H1 (cell line): ENCODE measurements at regions not wholly inside any gene's neighbourhood (a gene's known extent, or its start where the extent isn't known, plus 50 kb on each side); places are given as distances from the start of the nearest gene placed in this dataset.

Experiments used
- CTCF ChIA-PET: fragments of 300-600 bp; sonication (Branson Sonifier 250); formaldehyde crosslinking; loops from one replicate; lab custom pipeline; 2021; ENCODE audit not compliant: partially characterized antibody; lab: Charles Lee
- POLR2A ChIA-PET: fragments of 300-600 bp; sonication (Branson Sonifier 250); formaldehyde crosslinking; loops from one replicate; lab custom pipeline; 2021; ENCODE audit warnings: inconsistent platforms; ENCODE audit not compliant: partially characterized antibody; lab: Charles Lee
- DNase-seq, 2 experiments: peaks; one replicate each; pipeline versions ENCODE4 v3.0.0 to v3.0.0-alpha.2; 2010 to 2022; ENCODE audit warnings: low spot score in 2 of 2, low read depth in 1 of 2, mixed read lengths in 1 of 2
- FAIRE-seq: peaks from 2 replicates; lab custom pipeline; 2011; peaks lifted over from hg19 to GRCh38; lab: Jason Lieb, UNC
- H2AFZ ChIP-seq: 2 replicates; pipeline ENCODE4 v1.8.1; 2012; ENCODE audit warnings: low read length, inconsistent platforms
- H2AK5ac ChIP-seq: 2 replicates; pipeline ENCODE4 v1.6.1; 2013; ENCODE audit warnings: low read depth, low read length
- H2BK120ac ChIP-seq: replicated peaks from 2 replicates; pipeline ENCODE3; 2013; ENCODE audit warnings: low read depth, low read length, inconsistent platforms
- H2BK12ac ChIP-seq: 2 replicates; pipeline ENCODE4 v1.6.1; 2013; ENCODE audit warnings: low read depth, low read length
- H2BK15ac ChIP-seq: 2 replicates; pipeline ENCODE4 v1.6.1; 2013; ENCODE audit warnings: low read length
- H2BK20ac ChIP-seq: 2 replicates; pipeline ENCODE4 v1.6.1; 2013; ENCODE audit warnings: low read length
- H2BK5ac ChIP-seq: 2 replicates; pipeline ENCODE4 v1.6.1; 2013; ENCODE audit warnings: low read depth, low read length
- H3K14ac ChIP-seq: 2 replicates; pipeline ENCODE4 v1.6.1; 2013; ENCODE audit warnings: inconsistent platforms; ENCODE audit not compliant: insufficient read length
- H3K18ac ChIP-seq: 2 replicates; pipeline ENCODE4 v1.6.1; 2013; ENCODE audit warnings: low read length; ENCODE audit errors: extremely low read depth
- H3K23ac ChIP-seq: 2 replicates; pipeline ENCODE4 v1.6.1; 2013; ENCODE audit warnings: inconsistent platforms; ENCODE audit not compliant: insufficient read length
- H3K23me2 ChIP-seq: 2 replicates; pipeline ENCODE4 v1.6.1; 2013; ENCODE audit warnings: low read depth, low read length
- H3K27ac ChIP-seq: 2 replicates; pipeline ENCODE4 v1.6.1; 2011; ENCODE audit warnings: low read depth, low read length, inconsistent platforms
- H3K27me3 ChIP-seq, 4 experiments: replicated peaks in 1 of 4; 1 replicate in 1 of 4; 2 replicates in 3 of 4; pipeline versions ENCODE4 v1.6.1 to v1.8.1; 2011 to 2013; ENCODE audit warnings: low read length in 3 of 4, mild to moderate bottlenecking in 3 of 4, inconsistent platforms in 2 of 4, mixed read lengths in 2 of 4, moderate library complexity in 1 of 4; ENCODE audit not compliant: control insufficient read depth in 3 of 4, insufficient read depth in 3 of 4; ENCODE audit errors: extremely low read depth in 1 of 4
- H3K36me3 ChIP-seq, 4 experiments: 2 replicates each; pipeline versions ENCODE4 v1.6.1 to v1.8.1; 2011 to 2013; ENCODE audit warnings: mild to moderate bottlenecking in 4 of 4, low read length in 3 of 4, moderate library complexity in 2 of 4, control low read depth in 1 of 4, inconsistent platforms in 1 of 4; ENCODE audit not compliant: insufficient read depth in 4 of 4, control insufficient read depth in 2 of 4
- H3K4ac ChIP-seq: replicated peaks from 2 replicates; pipeline ENCODE3; 2013; ENCODE audit warnings: low read length, low read depth, mixed read lengths, inconsistent platforms; ENCODE audit not compliant: insufficient read length
- H3K4me1 ChIP-seq, 4 experiments: replicated peaks in 1 of 4; 1 replicate in 1 of 4; 2 replicates in 3 of 4; pipeline versions ENCODE4 v1.6.1 to v1.8.1; 2011 to 2013; ENCODE audit warnings: low read length in 3 of 4, inconsistent platforms in 2 of 4, mixed read lengths in 1 of 4; ENCODE audit not compliant: insufficient read depth in 4 of 4, control insufficient read depth in 3 of 4
- H3K4me2 ChIP-seq, 2 experiments: 2 replicates each; pipeline versions ENCODE4 v1.6.1 to v1.8.1; 2011 to 2013; ENCODE audit warnings: low read depth in 2 of 2, low read length in 2 of 2, control low read depth in 1 of 2, inconsistent platforms in 1 of 2, mild to moderate bottlenecking in 1 of 2; ENCODE audit not compliant: insufficient read depth in 1 of 2
- H3K4me3 ChIP-seq, 4 experiments: fragments of 200-600, 300-600 bp in 1 of 4; sonication (generic), shearing (Covaris generic), sonication (Bioruptor Twin) in 1 of 4; 2 replicates each; pipeline versions ENCODE4 v1.5.1 to v1.8.1; 2011 to 2016; ENCODE audit warnings: low read length in 4 of 4, low read depth in 3 of 4, control low read depth in 2 of 4, inconsistent platforms in 2 of 4, mild to moderate bottlenecking in 2 of 4, mixed read lengths in 1 of 4, moderate library complexity in 1 of 4; ENCODE audit not compliant: insufficient read depth in 2 of 4; ENCODE audit errors: extremely low read depth in 1 of 4
- H3K56ac ChIP-seq: replicated peaks from 2 replicates; pipeline ENCODE3; 2013; ENCODE audit warnings: low read depth, mild to moderate bottlenecking, mixed read lengths, low read length, inconsistent platforms; ENCODE audit not compliant: insufficient read length
- H3K79me1 ChIP-seq: 2 replicates; pipeline ENCODE4 v1.6.1; 2013; ENCODE audit warnings: low read depth, low read length, control low read depth
- H3K79me2 ChIP-seq, 2 experiments: 2 replicates each; pipeline versions ENCODE4 v1.6.1 to v1.8.1; 2012 to 2013; ENCODE audit warnings: low read length in 2 of 2, mild to moderate bottlenecking in 2 of 2, inconsistent platforms in 1 of 2; ENCODE audit not compliant: insufficient read depth in 2 of 2, control insufficient read depth in 1 of 2
- H3K9ac ChIP-seq, 4 experiments: replicated peaks in 1 of 4; 1 replicate in 1 of 4; 2 replicates in 3 of 4; pipeline versions ENCODE4 v1.6.1 to v1.8.1; 2011 to 2013; ENCODE audit warnings: low read depth in 3 of 4, low read length in 3 of 4, control low read depth in 2 of 4, mild to moderate bottlenecking in 2 of 4, moderate library complexity in 2 of 4, inconsistent platforms in 1 of 4; ENCODE audit errors: extremely low read depth in 1 of 4
- H3K9me3 ChIP-seq, 2 experiments: 2 replicates each; pipeline versions ENCODE4 v1.6.1 to v1.8.1; 2012 to 2013; ENCODE audit warnings: mild to moderate bottlenecking in 2 of 2, moderate library complexity in 2 of 2, control low read depth in 1 of 2, inconsistent platforms in 1 of 2, low read depth in 1 of 2, low read length in 1 of 2, mixed read lengths in 1 of 2; ENCODE audit not compliant: insufficient read depth in 2 of 2
- H4K20me1 ChIP-seq, 2 experiments: replicated peaks in 1 of 2; 2 replicates each; pipeline versions ENCODE3 to v1.8.1; 2011 to 2013; ENCODE audit warnings: inconsistent platforms in 2 of 2, low read length in 2 of 2, mild to moderate bottlenecking in 1 of 2; ENCODE audit not compliant: insufficient read depth in 2 of 2, control insufficient read depth in 1 of 2
- H4K5ac ChIP-seq: 2 replicates; pipeline ENCODE4 v1.6.1; 2013; ENCODE audit warnings: low read length, low read depth, mixed read lengths, inconsistent platforms; ENCODE audit not compliant: insufficient read length
- H4K8ac ChIP-seq: 2 replicates; pipeline ENCODE4 v1.8.0; 2013; ENCODE audit warnings: mild to moderate bottlenecking, moderate library complexity, low read length, inconsistent platforms; ENCODE audit not compliant: insufficient read depth; ENCODE audit errors: extremely low read depth
- H4K91ac ChIP-seq: replicated peaks from 2 replicates; pipeline ENCODE3; 2013; ENCODE audit warnings: low read length, mixed read lengths, inconsistent platforms; ENCODE audit not compliant: insufficient read length
- BCL11A ChIP-seq, 2 experiments: IDR thresholded peaks; one replicate each; pipeline ENCODE4 v1.6.1; 2011; ENCODE audit warnings: low read depth in 2 of 2, low read length in 2 of 2, mild to moderate bottlenecking in 2 of 2
- CBX8 ChIP-seq: fragments of 300-800, 300-1000 bp; sonication (generic); IDR thresholded peaks from 2 replicates; pipeline ENCODE4 v1.7.1; 2016; ENCODE audit warnings: low read depth, low read length, borderline replicate concordance
- EP300 ChIP-seq, 2 experiments: IDR thresholded peaks; 1 replicate in 1 of 2; 2 replicates in 1 of 2; pipeline ENCODE4 v1.6.1; 2011 to 2012; ENCODE audit warnings: low read depth in 2 of 2, low read length in 2 of 2, mild to moderate bottlenecking in 2 of 2, borderline replicate concordance in 1 of 2, inconsistent platforms in 1 of 2, moderate library complexity in 1 of 2
- GTF2F1 ChIP-seq: IDR thresholded peaks from 2 replicates; pipeline ENCODE4 v1.6.1; 2012; ENCODE audit warnings: low read depth, low read length, improper control_type of control experiment, borderline replicate concordance
- HDAC2 ChIP-seq, 2 experiments: fragments of 300-600 bp in 1 of 2; sonication (generic) in 1 of 2; IDR thresholded peaks; 2 replicates each; pipeline ENCODE4 v1.6.1; 2011 to 2012; ENCODE audit warnings: low read depth in 2 of 2, low read length in 2 of 2, mild to moderate bottlenecking in 2 of 2, moderate library complexity in 2 of 2, borderline replicate concordance in 1 of 2, inconsistent platforms in 1 of 2
- KDM4A ChIP-seq: IDR thresholded peaks from one replicate; pipeline ENCODE4 v1.7.1; 2012; ENCODE audit warnings: low read depth, mild to moderate bottlenecking, moderate library complexity, low read length, inconsistent platforms; ENCODE audit not compliant: severe bottlenecking
- PHF8 ChIP-seq: fragments of 200-600 bp; sonication (generic); conservative IDR thresholded peaks from 2 replicates; pipeline ENCODE4 v1.7.1; 2012; ENCODE audit warnings: low read depth, mild to moderate bottlenecking, inconsistent platforms, low read length, moderate library complexity
- RFX5 ChIP-seq: IDR thresholded peaks from 2 replicates; pipeline ENCODE4 v1.6.1; 2011; ENCODE audit warnings: low read depth, low read length, improper control_type of control experiment, borderline replicate concordance
- SP1 ChIP-seq: IDR thresholded peaks from 2 replicates; pipeline ENCODE4 v1.6.1; 2011; ENCODE audit warnings: low read depth, low read length
- SP4 ChIP-seq: IDR thresholded peaks from 2 replicates; pipeline ENCODE4 v1.6.1; 2012; ENCODE audit warnings: low read length, inconsistent platforms
- SUZ12 ChIP-seq: fragments of 200-600 bp; sonication (generic); IDR thresholded peaks from 2 replicates; pipeline ENCODE4 v1.6.1; 2012; ENCODE audit warnings: mild to moderate bottlenecking, inconsistent platforms, low read length, moderate library complexity, mixed read lengths
- TF ChIP-seq, protein P1 (sequence below): IDR thresholded peaks from 2 replicates; pipeline ENCODE4 v1.6.1; 2012; ENCODE audit warnings: low read length, inconsistent platforms
- TF ChIP-seq, protein P2 (sequence below): IDR thresholded peaks from 2 replicates; pipeline ENCODE4 v1.6.1; 2012; ENCODE audit warnings: inconsistent platforms

DNA sequence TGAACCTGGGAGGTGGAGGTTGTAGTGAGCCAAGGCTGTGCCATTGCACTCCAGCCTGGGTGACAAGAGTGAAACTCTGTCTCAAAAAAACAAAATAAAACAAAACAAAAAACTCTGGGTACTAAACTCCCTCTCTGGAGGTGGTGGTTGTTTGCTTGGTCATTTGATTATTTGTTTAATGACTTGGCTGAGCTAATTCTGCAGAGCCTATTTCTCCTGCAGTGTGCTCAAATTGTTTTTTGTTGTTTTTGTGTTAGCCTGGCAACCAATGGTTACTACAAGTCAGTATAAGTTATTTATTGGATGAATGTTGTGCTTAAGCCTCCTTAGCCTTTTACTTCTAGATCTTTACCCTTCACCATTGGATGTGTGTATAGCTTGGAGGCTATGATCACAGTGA is 387.5 kb downstream of the ADCYAP1 start:
- H4K20me1 ChIP-seq, result no peaks in the 10 kb centered on the region
- H4K5ac ChIP-seq, result no peak overlapping the region
- H3K4me3 ChIP-seq, result no peak overlapping the region
- H2BK20ac ChIP-seq, result no peak overlapping the region
- DNase-seq (no peak), FAIRE-seq (no peak)
- no peaks in the 10 kb centered on the region for H3K36me3 ChIP-seq
- no peaks in the 10 kb centered on the region; a peak in 1 of 7 replicates for H3K27me3 ChIP-seq
- no peak overlapping the region for H3K9ac ChIP-seq
- no peak overlapping the region for H3K4ac ChIP-seq
- H3K23me2 ChIP-seq, result peaks cover 2% of the 10 kb centered on the region; the same call in 1 of the 2 replicates
- no peak overlapping the region for H2BK15ac ChIP-seq
- no peak overlapping the region for H3K4me2 ChIP-seq
- no peak overlapping the region for H2BK5ac ChIP-seq
- no peaks in the 10 kb centered on the region for H3K9me3 ChIP-seq
- H2BK12ac ChIP-seq, result no peak overlapping the region
- H3K79me1 ChIP-seq, result no peaks in the 10 kb centered on the region
- no peaks in the 10 kb centered on the region for H3K79me2 ChIP-seq
- H3K27ac ChIP-seq, result no peak overlapping the region
- H4K8ac ChIP-seq, result no peak overlapping the region
- CTCF ChIA-PET, result no interaction called here
- no peak overlapping the region for H2AK5ac ChIP-seq
- H3K23ac ChIP-seq, result no peak overlapping the region
- H3K4me1 ChIP-seq, result no peaks in the 10 kb centered on the region; a peak in 1 of 7 replicates
- H3K14ac ChIP-seq, result no peak overlapping the region
- no peak overlapping the region for H3K18ac ChIP-seq
- H3K56ac ChIP-seq, result no peak overlapping the region
- H2AFZ ChIP-seq, result no peak overlapping the region
- no peak overlapping the region for H4K91ac ChIP-seq
- H2BK120ac ChIP-seq, result no peak overlapping the region
- POLR2A ChIA-PET, result no interaction called here
- TF ChIP-seq SP1 (no peak), KDM4A (no peak), RFX5 (no peak), HDAC2 (IDR thresholded peaks at IDR 0.05; ENCODE audit: borderline replicate concordance in 1 of 2, low read depth in 2 of 2, low read length in 2 of 2) (no peak), SUZ12 (no peak), EP300 (IDR thresholded peaks at IDR 0.05; ENCODE audit: borderline replicate concordance in 1 of 2, low read depth in 2 of 2, low read length in 2 of 2) (no peak), GTF2F1 (no peak), BCL11A (IDR thresholded peaks at IDR 0.05; ENCODE audit: low read depth in 2 of 2, low read length in 2 of 2) (no peak), PHF8 (no peak), SP4 (no peak), CBX8 (no peak)
- TF ChIP-seq, protein P1, sequence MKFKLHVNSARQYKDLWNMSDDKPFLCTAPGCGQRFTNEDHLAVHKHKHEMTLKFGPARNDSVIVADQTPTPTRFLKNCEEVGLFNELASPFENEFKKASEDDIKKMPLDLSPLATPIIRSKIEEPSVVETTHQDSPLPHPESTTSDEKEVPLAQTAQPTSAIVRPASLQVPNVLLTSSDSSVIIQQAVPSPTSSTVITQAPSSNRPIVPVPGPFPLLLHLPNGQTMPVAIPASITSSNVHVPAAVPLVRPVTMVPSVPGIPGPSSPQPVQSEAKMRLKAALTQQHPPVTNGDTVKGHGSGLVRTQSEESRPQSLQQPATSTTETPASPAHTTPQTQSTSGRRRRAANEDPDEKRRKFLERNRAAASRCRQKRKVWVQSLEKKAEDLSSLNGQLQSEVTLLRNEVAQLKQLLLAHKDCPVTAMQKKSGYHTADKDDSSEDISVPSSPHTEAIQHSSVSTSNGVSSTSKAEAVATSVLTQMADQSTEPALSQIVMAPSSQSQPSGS, result no peak
- TF ChIP-seq, protein P2, sequence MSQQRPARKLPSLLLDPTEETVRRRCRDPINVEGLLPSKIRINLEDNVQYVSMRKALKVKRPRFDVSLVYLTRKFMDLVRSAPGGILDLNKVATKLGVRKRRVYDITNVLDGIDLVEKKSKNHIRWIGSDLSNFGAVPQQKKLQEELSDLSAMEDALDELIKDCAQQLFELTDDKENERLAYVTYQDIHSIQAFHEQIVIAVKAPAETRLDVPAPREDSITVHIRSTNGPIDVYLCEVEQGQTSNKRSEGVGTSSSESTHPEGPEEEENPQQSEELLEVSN, result no peak
